H1 (cell line): ENCODE measurements at regions not wholly inside any gene's neighbourhood (a gene's known extent, or its start where the extent isn't known, plus 50 kb on each side); places are given as distances from the start of the nearest gene placed in this dataset.

Source experiments
- ATF2 ChIP-seq: IDR thresholded peaks from 2 replicates; pipeline ENCODE4 v1.6.1; 2012; ENCODE audit warnings: low read length, inconsistent platforms
- CEBPB ChIP-seq: IDR thresholded peaks from 2 replicates; pipeline ENCODE4 v1.6.1; 2012; ENCODE audit warnings: low read depth, low read length
- CHD7 ChIP-seq: fragments of 300-600 bp; sonication (generic); IDR thresholded peaks from 2 replicates; pipeline ENCODE4 v1.7.1; 2012; ENCODE audit warnings: low read length, moderate library complexity, mild to moderate bottlenecking, inconsistent platforms; ENCODE audit not compliant: insufficient replicate concordance
- E2F6 ChIP-seq: IDR thresholded peaks from 2 replicates; pipeline ENCODE4 v1.6.1; 2012; ENCODE audit warnings: inconsistent platforms
- RNF2 ChIP-seq: fragments of 200-900, 300-1000 bp; sonication (generic); IDR thresholded peaks from 2 replicates; pipeline ENCODE4 v1.7.1; 2016; ENCODE audit warnings: borderline replicate concordance, low read depth, mild to moderate bottlenecking, antibody characterized with exemption, low read length; ENCODE audit not compliant: poor library complexity, severe bottlenecking; ENCODE audit errors: missing control alignments
- TAF1 ChIP-seq: IDR thresholded peaks from 2 replicates; pipeline ENCODE4 v1.6.1; 2011; ENCODE audit warnings: mild to moderate bottlenecking, low read depth, low read length
- ZNF274 ChIP-seq: IDR thresholded peaks from 2 replicates; pipeline ENCODE4 v1.7.0; 2012; ENCODE audit warnings: low read length, borderline replicate concordance; ENCODE audit errors: extremely low read depth

- TF ChIP-seq CHD7 (no peak), ZNF274 (no peak), RNF2 (no peak), CEBPB (no peak), TAF1 (no peak), ATF2 (no peak), E2F6 (peak; percentile 39; the same call in 1 of the 2 replicates)
Observed at GRCh38 chr11:114821621-114822412, 143.5 kb downstream of the NXPE2 start (continued).
